ENCODE measurements at regions not wholly inside any gene's neighbourhood (a gene's known extent, or its start where the extent isn't known, plus 50 kb on each side); places are given as distances from the start of the nearest gene placed in this dataset.

DNA sequence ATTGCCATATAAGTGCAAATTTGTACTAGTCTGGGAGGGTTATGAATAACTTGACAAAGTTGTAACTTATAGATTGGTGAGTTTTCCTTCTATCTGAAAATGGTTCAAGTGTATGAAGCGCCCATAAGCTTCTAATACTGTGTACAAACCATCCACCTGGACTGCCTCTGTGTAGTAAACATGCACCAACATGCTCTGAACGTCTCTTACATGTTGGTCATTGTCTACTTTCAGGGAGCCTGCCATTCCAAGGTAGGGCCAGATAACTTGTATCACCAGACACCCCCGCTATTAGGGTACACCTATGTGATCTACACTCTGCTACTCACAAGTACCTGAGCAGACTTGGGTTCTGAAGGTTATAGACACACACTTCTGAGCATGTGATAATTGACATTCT, 735.5 kb upstream of the API5 start:
- no peak overlapping the region for H3K4me3 ChIP-seq
- no peaks in the 10 kb centered on the region for H3K9me3 ChIP-seq (replicated peaks)
- H3K36me3 ChIP-seq, result no peaks in the 10 kb centered on the region
- H3K4me1 ChIP-seq, result no peaks in the 10 kb centered on the region
- no peak overlapping the region for H3K27ac ChIP-seq (replicated peaks)
- no peaks in the 10 kb centered on the region for H3K27me3 ChIP-seq (ENCODE audit: low read depth)
- no peak for DNase-seq
- TF ChIP-seq, protein P1, sequence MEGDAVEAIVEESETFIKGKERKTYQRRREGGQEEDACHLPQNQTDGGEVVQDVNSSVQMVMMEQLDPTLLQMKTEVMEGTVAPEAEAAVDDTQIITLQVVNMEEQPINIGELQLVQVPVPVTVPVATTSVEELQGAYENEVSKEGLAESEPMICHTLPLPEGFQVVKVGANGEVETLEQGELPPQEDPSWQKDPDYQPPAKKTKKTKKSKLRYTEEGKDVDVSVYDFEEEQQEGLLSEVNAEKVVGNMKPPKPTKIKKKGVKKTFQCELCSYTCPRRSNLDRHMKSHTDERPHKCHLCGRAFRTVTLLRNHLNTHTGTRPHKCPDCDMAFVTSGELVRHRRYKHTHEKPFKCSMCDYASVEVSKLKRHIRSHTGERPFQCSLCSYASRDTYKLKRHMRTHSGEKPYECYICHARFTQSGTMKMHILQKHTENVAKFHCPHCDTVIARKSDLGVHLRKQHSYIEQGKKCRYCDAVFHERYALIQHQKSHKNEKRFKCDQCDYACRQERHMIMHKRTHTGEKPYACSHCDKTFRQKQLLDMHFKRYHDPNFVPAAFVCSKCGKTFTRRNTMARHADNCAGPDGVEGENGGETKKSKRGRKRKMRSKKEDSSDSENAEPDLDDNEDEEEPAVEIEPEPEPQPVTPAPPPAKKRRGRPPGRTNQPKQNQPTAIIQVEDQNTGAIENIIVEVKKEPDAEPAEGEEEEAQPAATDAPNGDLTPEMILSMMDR (IDR thresholded peaks at IDR 0.05; ENCODE audit: borderline replicate concordance), result no peak
- intact Hi-C loops (cut with micrococcal nuclease), result no loop called here

- Histone ChIP-seq H3K9me3 (replicated peaks) (no peaks in the 10 kb centered on the region), H3K4me1 (no peaks in the 10 kb centered on the region), H3K4me3 (no peak overlapping the region), H3K36me3 (no peaks in the 10 kb centered on the region), H3K27ac (replicated peaks) (no peak overlapping the region), H3K27me3 (ENCODE audit: low read depth) (no peaks in the 10 kb centered on the region)
- no peak for DNase-seq
- TF ChIP-seq, protein P1 (IDR thresholded peaks at IDR 0.05; ENCODE audit: borderline replicate concordance), result no peak
- intact Hi-C loops (cut with micrococcal nuclease), result no loop called here
These were observed 722.5 kb upstream of the API5 start for GRCh38 chr11:42589286-42589685.

DNA sequence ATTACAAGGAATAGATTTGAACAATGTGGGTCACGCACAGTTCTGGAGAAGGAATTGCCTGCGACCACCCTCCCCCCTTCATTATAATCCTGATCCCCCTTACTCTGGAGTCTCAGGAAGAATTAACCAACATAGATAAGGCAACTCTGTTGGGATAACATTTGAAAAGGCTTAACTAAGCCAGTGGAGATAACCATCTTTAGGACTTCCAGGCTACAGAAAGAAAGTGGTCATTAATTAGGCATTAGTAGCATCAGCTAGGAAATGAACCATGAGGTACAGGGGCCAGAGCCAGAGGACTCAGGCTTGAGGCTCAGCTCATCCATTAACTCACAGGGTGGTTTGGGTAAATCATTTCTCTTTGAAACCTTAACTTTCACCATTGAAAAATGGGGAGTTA, 720.0 kb upstream of the API5 start:
- intact Hi-C loops (cut with micrococcal nuclease), result no loop called here
- Histone ChIP-seq H3K4me1 (no peaks in the 10 kb centered on the region), H3K27me3 (ENCODE audit: low read depth) (no peaks in the 10 kb centered on the region), H3K36me3 (no peaks in the 10 kb centered on the region), H3K9me3 (replicated peaks) (no peaks in the 10 kb centered on the region), H3K27ac (replicated peaks) (no peak overlapping the region), H3K4me3 (no peak overlapping the region)
- TF ChIP-seq, protein P1 (IDR thresholded peaks at IDR 0.05; ENCODE audit: borderline replicate concordance), result no peak
- DNase-seq, result no peak

DNA sequence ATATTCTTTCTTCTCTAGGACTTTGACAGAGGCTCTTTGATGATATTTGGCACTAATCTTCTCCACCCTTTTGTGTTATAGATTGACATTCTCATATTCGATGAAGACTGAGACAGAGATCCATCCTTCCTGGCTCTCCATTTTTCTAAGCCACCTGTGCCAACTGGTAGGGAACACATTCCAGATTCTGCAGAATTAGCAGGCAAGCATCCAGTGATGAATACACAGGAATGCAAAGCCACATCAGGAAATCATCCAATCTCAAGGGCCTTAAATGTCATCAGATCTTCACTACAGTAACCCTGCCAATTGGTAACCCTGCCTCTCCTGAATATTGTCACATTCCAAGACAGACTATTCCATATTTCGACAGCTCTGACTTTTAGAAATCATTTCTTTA, 718.4 kb upstream of the API5 start:
- TF ChIP-seq, protein P1 (IDR thresholded peaks at IDR 0.05; ENCODE audit: borderline replicate concordance), result no peak
- H3K4me3 ChIP-seq, result no peak overlapping the region
- intact Hi-C loops (cut with micrococcal nuclease), result no loop called here
- H3K36me3 ChIP-seq, result no peaks in the 10 kb centered on the region
- H3K27ac ChIP-seq (replicated peaks), result no peak overlapping the region
- H3K27me3 ChIP-seq (ENCODE audit: low read depth), result no peaks in the 10 kb centered on the region
- H3K9me3 ChIP-seq (replicated peaks), result no peaks in the 10 kb centered on the region
- no peaks in the 10 kb centered on the region for H3K4me1 ChIP-seq
- DNase-seq, result no peak

- Histone ChIP-seq H3K27ac (replicated peaks) (no peak overlapping the region), H3K4me3 (no peak overlapping the region), H3K27me3 (ENCODE audit: low read depth) (no peaks in the 10 kb centered on the region), H3K36me3 (no peaks in the 10 kb centered on the region), H3K9me3 (replicated peaks) (no peaks in the 10 kb centered on the region), H3K4me1 (no peaks in the 10 kb centered on the region)
- TF ChIP-seq, protein P1 (IDR thresholded peaks at IDR 0.05; ENCODE audit: borderline replicate concordance), result no peak
- DNase-seq, result no peak
- intact Hi-C loops (cut with micrococcal nuclease), result no loop called here
These were observed 715.9 kb upstream of the API5 start for GRCh38 chr11:42595876-42596275.
